WTC11 (cell line): ENCODE measurements at regions not wholly inside any gene's neighbourhood (a gene's known extent, or its start where the extent isn't known, plus 50 kb on each side); places are given as distances from the start of the nearest gene placed in this dataset.

Experiments used
- ATAC-seq: fragments of 200-7000 bp; cut with Tn5 transposase; 2 replicates; pipeline ENCODE4 v1.10.0; 2021; ENCODE audit warnings: mild to moderate bottlenecking, moderate library complexity
- CTCF ChIA-PET: fragments of 300-600 bp; sonication (Branson Sonifier 250); formaldehyde crosslinking; loops from one replicate; lab custom pipeline; 2021; ENCODE audit warnings: antibody characterized with exemption; lab: Charles Lee
- POLR2A ChIA-PET: fragments of 350-600 bp; sonication (Branson Sonifier 250); formaldehyde crosslinking; loops from one replicate; lab custom pipeline; 2021; ENCODE audit warnings: antibody characterized with exemption; lab: Charles Lee
- DNase-seq: peaks from one replicate; pipeline ENCODE4 v3.0.0; 2021; ENCODE audit warnings: low spot score
- H3K27ac Mint-ChIP-seq: 2 replicates; pipeline ENCODE4 v1.8.0; 2021; ENCODE audit warnings: mixed read lengths
- H3K27me3 Mint-ChIP-seq: 2 replicates; pipeline ENCODE4 v1.8.0; 2021; ENCODE audit warnings: low read depth, mild to moderate bottlenecking, moderate library complexity, mixed read lengths
- H3K36me3 Mint-ChIP-seq: 2 replicates; pipeline ENCODE4 v1.8.0; 2021; ENCODE audit warnings: mixed read lengths
- H3K4me1 Mint-ChIP-seq: 2 replicates; pipeline ENCODE4 v1.8.0; 2022; ENCODE audit warnings: mixed read lengths
- H3K4me3 Mint-ChIP-seq: 2 replicates; pipeline ENCODE4 v1.8.0; 2021; ENCODE audit warnings: mild to moderate bottlenecking, moderate library complexity, mixed read lengths
- H3K9me3 Mint-ChIP-seq: 2 replicates; pipeline ENCODE4 v1.8.0; 2021; ENCODE audit warnings: mixed read lengths
- ATF2 ChIP-seq: sonication (generic); formaldehyde crosslinking; IDR thresholded peaks from 2 replicates; pipeline ENCODE4 v1.8.1; 2022; ENCODE audit warnings: low read depth, missing genetic modification reagents, borderline replicate concordance
- ATF6 ChIP-seq: sonication (generic); formaldehyde crosslinking; IDR thresholded peaks from 2 replicates; pipeline ENCODE4 v1.8.1; 2023; ENCODE audit warnings: mild to moderate bottlenecking, missing genetic modification reagents
- CREM ChIP-seq: sonication (generic); formaldehyde crosslinking; IDR thresholded peaks from 2 replicates; pipeline ENCODE4 v1.8.1; 2022; ENCODE audit warnings: mild to moderate bottlenecking, missing genetic modification reagents, moderate library complexity
- ETV6 ChIP-seq: sonication (generic); formaldehyde crosslinking; IDR thresholded peaks from 2 replicates; pipeline ENCODE4 v1.8.1; 2022; ENCODE audit warnings: mild to moderate bottlenecking, missing genetic modification reagents
- GABPB1 ChIP-seq: sonication (generic); formaldehyde crosslinking; IDR thresholded peaks from 2 replicates; pipeline ENCODE4 v1.8.1; 2023; ENCODE audit warnings: mild to moderate bottlenecking, missing genetic modification reagents
- JAZF1 ChIP-seq: fragments of 250-450 bp; sonication (Bioruptor Pico); IDR thresholded peaks from 2 replicates; pipeline ENCODE4 v1.9.0; 2021; ENCODE audit warnings: moderate library complexity, mild to moderate bottlenecking, inconsistent platforms
- JUN ChIP-seq: sonication (generic); formaldehyde crosslinking; IDR thresholded peaks from 2 replicates; pipeline ENCODE4 v1.8.0; 2023; ENCODE audit warnings: mild to moderate bottlenecking, missing genetic modification reagents
- KAT7 ChIP-seq: sonication (generic); formaldehyde crosslinking; IDR thresholded peaks from 2 replicates; pipeline ENCODE4 v1.8.1; 2023; ENCODE audit warnings: missing genetic modification reagents, mild to moderate bottlenecking, borderline replicate concordance
- MAX ChIP-seq: sonication (generic); formaldehyde crosslinking; IDR thresholded peaks from 2 replicates; pipeline ENCODE4 v1.8.0; 2022; ENCODE audit warnings: mild to moderate bottlenecking, missing genetic modification reagents
- NFATC4 ChIP-seq: fragments of 250-450 bp; sonication (Bioruptor Pico); IDR thresholded peaks from 2 replicates; pipeline ENCODE4 v1.9.0; 2021; ENCODE audit warnings: mild to moderate bottlenecking
- NFE2L1 ChIP-seq: sonication (generic); formaldehyde crosslinking; IDR thresholded peaks from 2 replicates; pipeline ENCODE4 v1.8.1; 2023; ENCODE audit warnings: missing genetic modification reagents
- NR1H2 ChIP-seq: sonication (generic); formaldehyde crosslinking; IDR thresholded peaks from 2 replicates; pipeline ENCODE4 v1.9.0; 2021; ENCODE audit warnings: mild to moderate bottlenecking, moderate library complexity, missing genetic modification reagents
- PREB ChIP-seq: sonication (generic); formaldehyde crosslinking; IDR thresholded peaks from 2 replicates; pipeline ENCODE4 v1.8.1; 2022; ENCODE audit warnings: mild to moderate bottlenecking, missing genetic modification reagents, moderate library complexity, borderline replicate concordance
- PRRX2 ChIP-seq: fragments of 250-450 bp; sonication (Bioruptor Pico); IDR thresholded peaks from 2 replicates; pipeline ENCODE4 v1.8.0; 2021; ENCODE audit warnings: mild to moderate bottlenecking
- RELA ChIP-seq: sonication (generic); formaldehyde crosslinking; IDR thresholded peaks from 2 replicates; pipeline ENCODE4 v1.8.1; 2022; ENCODE audit warnings: missing genetic modification reagents, mild to moderate bottlenecking, borderline replicate concordance
- SMAD3 ChIP-seq: sonication (generic); formaldehyde crosslinking; IDR thresholded peaks from 2 replicates; pipeline ENCODE4 v1.8.0; 2022; ENCODE audit warnings: missing genetic modification reagents, mild to moderate bottlenecking, borderline replicate concordance
- TP53 ChIP-seq: sonication (generic); formaldehyde crosslinking; IDR thresholded peaks from 2 replicates; pipeline ENCODE4 v1.8.1; 2023; ENCODE audit warnings: mild to moderate bottlenecking, missing genetic modification reagents
- USF1 ChIP-seq: sonication (generic); formaldehyde crosslinking; IDR thresholded peaks from 2 replicates; pipeline ENCODE4 v1.8.0; 2022; ENCODE audit warnings: mild to moderate bottlenecking, missing genetic modification reagents
- ZBTB21 ChIP-seq: sonication (generic); formaldehyde crosslinking; IDR thresholded peaks from 2 replicates; pipeline ENCODE4 v1.8.1; 2023; ENCODE audit warnings: mild to moderate bottlenecking, missing genetic modification reagents, borderline replicate concordance
- ZNF121 ChIP-seq: sonication (generic); formaldehyde crosslinking; IDR thresholded peaks from 2 replicates; pipeline ENCODE4 v1.8.0; 2023; ENCODE audit warnings: missing genetic modification reagents
- ZNF138 ChIP-seq: sonication (generic); formaldehyde crosslinking; conservative IDR thresholded peaks from 2 replicates; pipeline ENCODE4 v1.8.1; 2022; ENCODE audit warnings: mild to moderate bottlenecking, moderate library complexity, missing genetic modification reagents
- ZNF219 ChIP-seq: sonication (generic); formaldehyde crosslinking; IDR thresholded peaks from 2 replicates; pipeline ENCODE4 v1.8.0; 2023; ENCODE audit warnings: missing genetic modification reagents, mild to moderate bottlenecking, borderline replicate concordance
- ZNF512 ChIP-seq: sonication (generic); formaldehyde crosslinking; IDR thresholded peaks from 2 replicates; pipeline ENCODE4 v1.8.1; 2022; ENCODE audit warnings: missing genetic modification reagents, borderline replicate concordance
- TF ChIP-seq, protein P1 (sequence below): sonication (generic); formaldehyde crosslinking; conservative IDR thresholded peaks from 2 replicates; pipeline ENCODE4 v1.8.1; 2022; ENCODE audit warnings: mild to moderate bottlenecking, missing genetic modification reagents
- TF ChIP-seq, protein P2 (sequence below): fragments of 200-600 bp; IDR thresholded peaks from 2 replicates; pipeline ENCODE4 v1.8.0; 2022; ENCODE audit warnings: antibody characterized with exemption

- H3K27me3 Mint-ChIP-seq: no peaks in the 10 kb centered on the region; the same call in 1 of the 2 replicates
- DNase-seq (no peak), ATAC-seq (peak; percentile 62)
- no peak overlapping the region for H3K4me3 Mint-ChIP-seq
- ChIA-PET CTCF (interaction anchor here (0.6 kb wide), 1 partner anchor 675 kb away, joined by 3 read pairs; no protein-coding TSS in a partner anchor), POLR2A (interaction anchor here (0.7 kb wide), 1 partner anchor 132 kb away, joined by 3 read pairs; no protein-coding TSS in a partner anchor)
- H3K4me1 Mint-ChIP-seq: peaks cover 28% of the 10 kb centered on the region
- peaks cover 7% of the 10 kb centered on the region; the same call in 1 of the 2 replicates for H3K9me3 Mint-ChIP-seq
- no peak overlapping the region for H3K27ac Mint-ChIP-seq
- no peak for TF ChIP-seq JAZF1 (CRISPR knock-in tag)
- TF ChIP-seq ATF2 (CRISPR knock-in tag): no peak
- TF ChIP-seq GABPB1 (CRISPR knock-in tag): no peak
- no peak for TF ChIP-seq PRRX2
- TF ChIP-seq, protein P1, sequence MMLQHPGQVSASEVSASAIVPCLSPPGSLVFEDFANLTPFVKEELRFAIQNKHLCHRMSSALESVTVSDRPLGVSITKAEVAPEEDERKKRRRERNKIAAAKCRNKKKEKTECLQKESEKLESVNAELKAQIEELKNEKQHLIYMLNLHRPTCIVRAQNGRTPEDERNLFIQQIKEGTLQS: no peak
- no peak for TF ChIP-seq CREM (CRISPR knock-in tag)
- TF ChIP-seq, protein P2, sequence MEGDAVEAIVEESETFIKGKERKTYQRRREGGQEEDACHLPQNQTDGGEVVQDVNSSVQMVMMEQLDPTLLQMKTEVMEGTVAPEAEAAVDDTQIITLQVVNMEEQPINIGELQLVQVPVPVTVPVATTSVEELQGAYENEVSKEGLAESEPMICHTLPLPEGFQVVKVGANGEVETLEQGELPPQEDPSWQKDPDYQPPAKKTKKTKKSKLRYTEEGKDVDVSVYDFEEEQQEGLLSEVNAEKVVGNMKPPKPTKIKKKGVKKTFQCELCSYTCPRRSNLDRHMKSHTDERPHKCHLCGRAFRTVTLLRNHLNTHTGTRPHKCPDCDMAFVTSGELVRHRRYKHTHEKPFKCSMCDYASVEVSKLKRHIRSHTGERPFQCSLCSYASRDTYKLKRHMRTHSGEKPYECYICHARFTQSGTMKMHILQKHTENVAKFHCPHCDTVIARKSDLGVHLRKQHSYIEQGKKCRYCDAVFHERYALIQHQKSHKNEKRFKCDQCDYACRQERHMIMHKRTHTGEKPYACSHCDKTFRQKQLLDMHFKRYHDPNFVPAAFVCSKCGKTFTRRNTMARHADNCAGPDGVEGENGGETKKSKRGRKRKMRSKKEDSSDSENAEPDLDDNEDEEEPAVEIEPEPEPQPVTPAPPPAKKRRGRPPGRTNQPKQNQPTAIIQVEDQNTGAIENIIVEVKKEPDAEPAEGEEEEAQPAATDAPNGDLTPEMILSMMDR: no peak
- no peak for TF ChIP-seq RELA (CRISPR knock-in tag)
- TF ChIP-seq TP53 (CRISPR knock-in tag): no peak
- TF ChIP-seq ETV6 (CRISPR knock-in tag): no peak
- no peak for TF ChIP-seq NFATC4 (CRISPR knock-in tag)
- TF ChIP-seq NR1H2 (CRISPR knock-in tag): no peak
- TF ChIP-seq ZNF512 (CRISPR knock-in tag): no peak
- no peak for TF ChIP-seq ZNF138 (CRISPR knock-in tag)
- no peak for TF ChIP-seq ZBTB21 (CRISPR knock-in tag)
- TF ChIP-seq KAT7 (CRISPR knock-in tag): no peak
- no peak for TF ChIP-seq MAX (CRISPR knock-in tag)
- no peak for TF ChIP-seq PREB (CRISPR knock-in tag)
- TF ChIP-seq NFE2L1 (CRISPR knock-in tag): no peak
- no peaks in the 10 kb centered on the region for H3K36me3 Mint-ChIP-seq
These were observed 539.7 kb upstream of the NETO1 start for GRCh38 chr18:73407506-73407905.

DNA sequence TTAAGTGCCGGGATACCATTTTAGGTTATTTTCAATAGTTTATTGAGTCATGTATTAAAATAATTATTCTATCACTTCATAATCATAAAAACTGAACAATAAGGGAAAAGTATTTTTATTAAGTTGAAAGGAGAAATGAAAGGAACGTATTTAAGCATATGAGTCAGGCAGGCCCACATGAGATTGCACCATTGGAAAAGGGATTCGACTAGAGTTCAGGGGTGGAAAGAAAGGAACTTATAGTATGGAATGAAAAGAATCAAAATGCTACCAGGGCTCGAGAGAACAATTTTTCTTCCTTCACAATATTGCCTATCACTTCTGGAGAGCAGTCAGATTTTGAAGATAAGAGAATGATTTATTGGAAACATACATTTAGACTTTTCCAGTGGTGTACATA is 516.5 kb upstream of the NETO1 start:
- ATAC-seq (no peak), DNase-seq (no peak)
- H3K4me3 Mint-ChIP-seq: no peak overlapping the region
- H3K27ac Mint-ChIP-seq: no peak overlapping the region
- CTCF ChIA-PET: no interaction called here
- no peaks in the 10 kb centered on the region for H3K27me3 Mint-ChIP-seq
- POLR2A ChIA-PET: no interaction called here
- no peaks in the 10 kb centered on the region for H3K9me3 Mint-ChIP-seq
- peaks cover 4% of the 10 kb centered on the region for H3K4me1 Mint-ChIP-seq
- H3K36me3 Mint-ChIP-seq: no peaks in the 10 kb centered on the region
- TF ChIP-seq ZNF121 (CRISPR knock-in tag) (no peak), PREB (CRISPR knock-in tag) (no peak), ATF6 (CRISPR knock-in tag) (no peak), NR1H2 (CRISPR knock-in tag) (no peak), JUN (CRISPR knock-in tag) (no peak), SMAD3 (CRISPR knock-in tag) (no peak), ZNF219 (no peak), USF1 (CRISPR knock-in tag) (no peak)
